HepG2 (cell line): ENCODE measurements at regions not wholly inside any gene's neighbourhood (a gene's known extent, or its start where the extent isn't known, plus 50 kb on each side); places are given as distances from the start of the nearest gene placed in this dataset.

ENCODE experiments used
- CTCF ChIP-seq: sonication (generic); formaldehyde crosslinking; IDR thresholded peaks from 2 replicates; pipeline ENCODE4 v1.5.0; 2020; ENCODE audit warnings: mild to moderate bottlenecking, missing genetic modification reagents, moderate library complexity
- DMAP1 ChIP-seq: IDR thresholded peaks from 2 replicates; pipeline ENCODE4 v1.6.1; 2016
- HMG20A ChIP-seq: IDR thresholded peaks from 2 replicates; pipeline ENCODE4 v1.6.1; 2016; ENCODE audit warnings: borderline replicate concordance
- RBM39 ChIP-seq: fragments of 200-400 bp; formaldehyde crosslinking; IDR thresholded peaks from one replicate; pipeline ENCODE4 v1.6.1; 2018; ENCODE audit warnings: antibody characterized with exemption, mild to moderate bottlenecking, low read depth, low read length; ENCODE audit not compliant: poor library complexity, severe bottlenecking
- RFXAP ChIP-seq: sonication (generic); formaldehyde crosslinking; IDR thresholded peaks from 2 replicates; pipeline ENCODE4 v1.4.0; 2020; ENCODE audit warnings: missing genetic modification reagents, borderline replicate concordance
- ZNF33B ChIP-seq: sonication (generic); formaldehyde crosslinking; IDR thresholded peaks from 2 replicates; pipeline ENCODE4 v1.5.1; 2020; ENCODE audit warnings: mild to moderate bottlenecking, missing genetic modification reagents
- ZNF7 ChIP-seq: IDR thresholded peaks from 2 replicates; pipeline ENCODE4 v1.6.1; 2016; ENCODE audit warnings: missing biosample characterization, missing genetic modification reagents
- ZNF800 ChIP-seq: sonication (generic); formaldehyde crosslinking; IDR thresholded peaks from 2 replicates; pipeline ENCODE4 v1.4.0; 2020; ENCODE audit warnings: missing genetic modification reagents

- no peak for TF ChIP-seq ZNF800 (CRISPR knock-in tag)
- no peak for TF ChIP-seq RFXAP (CRISPR knock-in tag)
- no peak for TF ChIP-seq ZNF7 (CRISPR knock-in tag)
- no peak for TF ChIP-seq DMAP1 (CRISPR knock-in tag)
- no peak for TF ChIP-seq HMG20A (CRISPR knock-in tag)
- TF ChIP-seq RBM39 = no peak
- TF ChIP-seq ZNF33B (CRISPR knock-in tag) = no peak
- no peak for TF ChIP-seq CTCF
These were observed 898.8 kb upstream of the NEGR1 start for GRCh38 chr1:73181190-73181540.
